Adrenal gland (tissue), 9 donors: ENCODE measurements at regions not wholly inside any gene's neighbourhood (a gene's known extent, or its start where the extent isn't known, plus 50 kb on each side); places are given as distances from the start of the nearest gene placed in this dataset.

Source experiments
- DNase-seq, 7 donors: peaks; one replicate each; pipeline ENCODE4 v3.0.0-alpha.2; 2019 to 2020
- H3K27ac ChIP-seq, 5 donors: fragments of 200-600 bp; sonication (generic) in 4 of 5; 1 replicate in 3 of 5; 2 replicates in 2 of 5; pipeline versions ENCODE4 v1.5.1 to v1.8.0; 2016 to 2020; ENCODE audit warnings: mild to moderate bottlenecking in 1 of 5
- H3K27me3 ChIP-seq: fragments of 200-600 bp; 2 replicates; pipeline ENCODE4 v1.8.0; 2021
- H3K36me3 ChIP-seq, 2 donors: fragments of 200-600 bp; replicated peaks in 1 of 2; 1 replicate in 1 of 2; 2 replicates in 1 of 2; pipeline versions ENCODE4 v1.5.1 to v1.8.0; 2018 to 2022
- H3K4me1 ChIP-seq, 2 donors: fragments of 200-600 bp; replicated peaks in 1 of 2; 1 replicate in 1 of 2; 2 replicates in 1 of 2; pipeline versions ENCODE4 v1.5.1 to v1.8.0; 2018 to 2021
- H3K4me3 ChIP-seq, 4 donors: fragments of 200-600 bp; sonication (generic) in 3 of 4; one replicate each; pipeline ENCODE4 v1.5.1; 2016 to 2018
- H3K9me3 ChIP-seq, 3 donors: fragments of 200-600 bp; sonication (generic) in 1 of 3; replicated peaks in 1 of 3; 1 replicate in 2 of 3; 2 replicates in 1 of 3; pipeline versions ENCODE4 v1.5.1 to v1.8.0; 2016 to 2021
- POLR2A ChIP-seq, 2 donors: fragments of 450-650 bp; IDR thresholded peaks; one replicate each; pipeline ENCODE4 v1.6.1; 2017; ENCODE audit warnings: antibody characterized with exemption in 2 of 2, mild to moderate bottlenecking in 2 of 2, moderate library complexity in 1 of 2
- WGBS, 4 donors: extraction: QIAGEN DNeasy Blood & Tissue Kit in 2 of 4; methylation state at CpG; one replicate each; pipeline versions ENCODE4 v1.1.5 to v1.1.7; 2013 to 2017; 5-methylcytosine and 5-hydroxymethylcytosine counted together
- intact Hi-C, 2 donors: fragments of 100-400 bp; cut with DNase I; formaldehyde crosslinking; loops; one replicate each; pipeline versions ENCODE4 v1.14.1 to v1.15.0; 2022 to 2023
- TF ChIP-seq, protein P1 (sequence below), 6 experiments: fragments of 450-650 bp in 4 of 6; fragments of 200-600 bp in 2 of 6; sonication (generic) in 1 of 6; IDR thresholded peaks; 1 replicate in 5 of 6; 2 replicates in 1 of 6; pipeline versions ENCODE4 v1.5.1 to v1.8.0; 2016 to 2021; ENCODE audit warnings: antibody characterized with exemption in 6 of 6, mild to moderate bottlenecking in 2 of 6, moderate library complexity in 1 of 6
- donor health status: healthy with polysubstance abuse.
- donor health status: Bipolar disorder and iron deficiency.
- donor health status: DM: yes; HTN: yes; CAD: no.
- donor health status: DM: no; HTN: no; CAD: no.
- donor health status: DM: no; HTN: no; CAD: no.

DNA sequence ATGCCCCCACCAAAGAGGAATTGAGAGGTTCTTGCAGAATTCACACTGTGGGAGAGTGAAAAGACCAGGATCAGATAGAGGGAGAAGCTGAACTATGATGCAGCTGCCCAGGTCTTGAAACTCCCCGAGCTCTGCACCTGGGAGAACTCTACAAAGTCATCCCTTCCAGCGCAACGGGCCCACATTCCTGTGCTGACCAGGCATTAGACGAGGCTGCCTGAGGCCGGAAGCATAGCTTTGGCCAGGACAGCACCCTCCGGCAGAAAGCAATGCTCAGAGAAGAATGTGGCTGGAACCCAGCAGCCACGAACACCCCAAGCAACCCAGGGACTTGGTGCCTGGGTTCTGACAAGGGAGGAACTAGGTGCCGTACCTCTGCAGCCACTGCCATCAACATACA is 281.5 kb upstream of the CDH4 start:
- WGBS, 4 donors = 66 to 78% (median 75%) methylated on average over 3 to 8 of the region's 8 CpGs
- intact Hi-C loops = no loop called here
- DNase-seq = no peak
- H3K27me3 ChIP-seq = no peaks in the 10 kb centered on the region
- TF ChIP-seq, protein P1, sequence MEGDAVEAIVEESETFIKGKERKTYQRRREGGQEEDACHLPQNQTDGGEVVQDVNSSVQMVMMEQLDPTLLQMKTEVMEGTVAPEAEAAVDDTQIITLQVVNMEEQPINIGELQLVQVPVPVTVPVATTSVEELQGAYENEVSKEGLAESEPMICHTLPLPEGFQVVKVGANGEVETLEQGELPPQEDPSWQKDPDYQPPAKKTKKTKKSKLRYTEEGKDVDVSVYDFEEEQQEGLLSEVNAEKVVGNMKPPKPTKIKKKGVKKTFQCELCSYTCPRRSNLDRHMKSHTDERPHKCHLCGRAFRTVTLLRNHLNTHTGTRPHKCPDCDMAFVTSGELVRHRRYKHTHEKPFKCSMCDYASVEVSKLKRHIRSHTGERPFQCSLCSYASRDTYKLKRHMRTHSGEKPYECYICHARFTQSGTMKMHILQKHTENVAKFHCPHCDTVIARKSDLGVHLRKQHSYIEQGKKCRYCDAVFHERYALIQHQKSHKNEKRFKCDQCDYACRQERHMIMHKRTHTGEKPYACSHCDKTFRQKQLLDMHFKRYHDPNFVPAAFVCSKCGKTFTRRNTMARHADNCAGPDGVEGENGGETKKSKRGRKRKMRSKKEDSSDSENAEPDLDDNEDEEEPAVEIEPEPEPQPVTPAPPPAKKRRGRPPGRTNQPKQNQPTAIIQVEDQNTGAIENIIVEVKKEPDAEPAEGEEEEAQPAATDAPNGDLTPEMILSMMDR (IDR thresholded peaks at IDR 0.05) = no peak
- TF ChIP-seq POLR2A (IDR thresholded peaks at IDR 0.05) = no peak
- H3K27ac ChIP-seq = no peak overlapping the region
- no peaks in the 10 kb centered on the region for H3K4me1 ChIP-seq
- no peaks in the 10 kb centered on the region for H3K9me3 ChIP-seq
- no peaks in the 10 kb centered on the region for H3K36me3 ChIP-seq
- H3K4me3 ChIP-seq = no peak overlapping the region

GRCh38 chr20:60974022-60974421 is 278.0 kb upstream of the CDH4 start:
- no peak for TF ChIP-seq POLR2A (IDR thresholded peaks at IDR 0.05)
- TF ChIP-seq, protein P1 (IDR thresholded peaks at IDR 0.05) = no peak
- Histone ChIP-seq H3K27ac (no peak overlapping the region), H3K4me3 (no peak overlapping the region), H3K36me3 (no peaks in the 10 kb centered on the region), H3K27me3 (no peaks in the 10 kb centered on the region), H3K9me3 (peaks cover 0 to under 1% (median 0%) of the 10 kb centered on the region in 3 donors), H3K4me1 (no peaks in the 10 kb centered on the region)
- no peak for DNase-seq
- WGBS, 4 donors = 77 to 84% (median 81%) methylated on average over 10 of the region's 10 CpGs
- intact Hi-C loops = no loop called here

DNA sequence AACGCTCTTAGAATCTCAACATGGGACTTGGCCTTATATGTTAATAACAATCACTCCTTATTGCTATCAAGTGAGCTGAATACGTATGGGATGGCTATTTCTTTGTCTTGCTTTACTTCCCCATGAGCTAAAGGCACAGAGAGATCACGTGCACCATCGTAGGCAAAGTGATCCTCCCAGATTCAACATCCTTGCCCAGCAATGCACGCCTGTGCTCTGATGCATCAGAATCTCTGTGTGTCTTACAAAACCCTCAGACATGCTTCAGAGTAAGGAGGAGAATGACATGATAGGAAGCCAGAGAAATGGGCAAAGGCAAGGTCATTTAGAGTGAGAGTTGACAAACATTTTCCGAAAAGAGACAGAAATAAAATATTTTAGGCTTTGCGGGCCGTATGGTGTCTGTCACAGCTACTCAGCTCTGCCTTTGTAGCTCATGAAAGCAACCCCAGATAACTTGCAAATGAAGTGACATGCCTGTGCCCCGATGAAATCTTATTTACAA is 277.6 kb upstream of the CDH4 start:
- Histone ChIP-seq H3K4me3 (no peak overlapping the region), H3K27ac (no peak overlapping the region), H3K27me3 (no peaks in the 10 kb centered on the region), H3K4me1 (no peaks in the 10 kb centered on the region), H3K9me3 (peaks cover 0 to 5% (median 0%) of the 10 kb centered on the region in 3 donors), H3K36me3 (no peaks in the 10 kb centered on the region)
- TF ChIP-seq, protein P1 (IDR thresholded peaks at IDR 0.05) = no peak
- TF ChIP-seq POLR2A (IDR thresholded peaks at IDR 0.05) = no peak
- 58 to 74% (median 63%) methylated on average over 9 of the region's 9 CpGs for WGBS, 4 donors
- DNase-seq = no peak
- intact Hi-C loops = no loop called here

- no peaks in the 10 kb centered on the region for H3K36me3 ChIP-seq
- no peak overlapping the region for H3K27ac ChIP-seq
- no peaks in the 10 kb centered on the region for H3K27me3 ChIP-seq
- no peak overlapping the region for H3K4me3 ChIP-seq
- H3K9me3 ChIP-seq = peaks cover 0 to 10% (median 0%) of the 10 kb centered on the region in 3 donors
- no peak for TF ChIP-seq POLR2A (IDR thresholded peaks at IDR 0.05)
- TF ChIP-seq, protein P1 (IDR thresholded peaks at IDR 0.05) = no peak
- WGBS, 4 donors = 81 to 85% (median 84%) methylated on average over 15 of the region's 15 CpGs
- intact Hi-C loops = no loop called here
- no peaks in the 10 kb centered on the region for H3K4me1 ChIP-seq
- DNase-seq = no peak
Measured at GRCh38 chr20:60976139-60976538, 275.9 kb upstream of the CDH4 start.
